ENCODE measurements at regions not wholly inside any gene's neighbourhood (a gene's known extent, or its start where the extent isn't known, plus 50 kb on each side); places are given as distances from the start of the nearest gene placed in this dataset.

DNA sequence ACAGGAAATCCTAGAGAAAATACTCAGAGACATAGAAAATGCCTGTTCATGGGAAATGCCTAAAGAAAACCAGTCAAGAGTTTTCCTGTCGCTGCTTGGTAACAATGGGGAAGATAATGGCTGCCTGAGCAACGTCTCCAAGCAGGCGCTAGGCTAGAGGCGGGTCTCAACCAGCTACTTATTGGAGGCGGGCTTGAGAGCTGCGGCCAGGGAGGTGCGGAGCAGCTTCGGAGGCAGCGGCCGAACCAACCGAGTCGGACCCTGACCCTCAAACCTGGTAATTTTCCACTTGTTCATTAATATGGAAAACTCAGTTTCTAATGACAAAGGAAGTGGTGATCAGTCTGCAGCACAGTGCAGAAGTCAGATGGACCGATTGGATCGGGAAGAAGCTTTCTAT is 173.1 kb downstream of the DTWD1 start:
- no peak for DNase-seq
- no peak overlapping the region for H3K4me3 ChIP-seq
- H3K27me3 ChIP-seq: no peaks in the 10 kb centered on the region
- no peak overlapping the region for H3K27ac ChIP-seq
- no peaks in the 10 kb centered on the region for H3K36me3 ChIP-seq
- peaks cover 5% of the 10 kb centered on the region; the same call in 1 of the 2 replicates for H3K9me3 ChIP-seq (replicated peaks)
- no peaks in the 10 kb centered on the region for H3K4me1 ChIP-seq

DNA sequence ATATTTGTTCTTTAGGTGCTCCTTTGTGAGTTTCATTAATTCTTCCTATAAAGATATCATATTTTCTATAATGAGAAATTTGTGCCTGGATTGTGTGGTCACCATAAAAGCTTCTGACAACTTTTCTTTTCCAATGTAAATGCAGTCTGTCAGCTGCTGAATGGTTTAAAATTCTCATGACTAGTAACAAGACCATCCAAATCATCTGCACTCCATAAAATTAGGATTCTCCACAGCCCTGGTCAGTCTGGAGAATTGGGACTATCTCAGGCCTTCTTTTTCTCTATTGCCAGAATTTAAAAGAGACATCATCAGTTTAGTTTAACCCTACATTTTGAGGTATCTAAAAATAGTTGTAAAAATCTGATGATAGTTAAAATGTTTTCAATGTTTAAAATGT is 180.9 kb downstream of the DTWD1 start:
- Histone ChIP-seq H3K4me3 (no peak overlapping the region), H3K4me1 (no peaks in the 10 kb centered on the region), H3K27me3 (no peaks in the 10 kb centered on the region), H3K36me3 (no peaks in the 10 kb centered on the region), H3K9me3 (replicated peaks) (no peaks in the 10 kb centered on the region; the same call in none of the 2 replicates), H3K27ac (no peak overlapping the region)
- no peak for DNase-seq

All from SJCRH30 (cell line).